HG03354 (cell line): ENCODE measurements at regions not wholly inside any gene's neighbourhood (a gene's known extent, or its start where the extent isn't known, plus 50 kb on each side); places are given as distances from the start of the nearest gene placed in this dataset.

Experiments used
- ATAC-seq: cut with Tn5 transposase; IDR thresholded peaks from one replicate; pipeline ENCODE4 v1.9.1; 2021; ENCODE audit warnings: mild to moderate bottlenecking; ENCODE audit not compliant: unreplicated experiment, poor library complexity, severe bottlenecking

DNA sequence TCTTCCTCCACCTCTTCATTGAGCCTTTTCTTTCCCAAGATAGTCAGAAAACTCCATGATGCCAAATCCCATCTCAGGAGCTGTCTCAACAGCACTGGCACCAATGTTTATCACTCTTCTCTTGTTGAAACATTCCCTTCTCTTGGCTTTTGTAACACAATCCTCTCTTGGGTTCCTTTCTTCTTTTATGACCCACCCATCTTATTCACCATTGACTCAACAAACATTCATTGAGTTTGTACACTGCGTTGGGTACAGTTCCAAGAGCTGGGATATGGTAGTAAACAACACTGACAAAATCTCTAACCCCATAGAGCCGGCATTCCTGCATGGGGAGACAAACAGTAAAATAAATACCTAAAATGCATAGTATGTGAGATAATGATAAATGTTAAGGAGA lies 577.5 kb downstream of the INHBA start:
- no peak for ATAC-seq

DNA sequence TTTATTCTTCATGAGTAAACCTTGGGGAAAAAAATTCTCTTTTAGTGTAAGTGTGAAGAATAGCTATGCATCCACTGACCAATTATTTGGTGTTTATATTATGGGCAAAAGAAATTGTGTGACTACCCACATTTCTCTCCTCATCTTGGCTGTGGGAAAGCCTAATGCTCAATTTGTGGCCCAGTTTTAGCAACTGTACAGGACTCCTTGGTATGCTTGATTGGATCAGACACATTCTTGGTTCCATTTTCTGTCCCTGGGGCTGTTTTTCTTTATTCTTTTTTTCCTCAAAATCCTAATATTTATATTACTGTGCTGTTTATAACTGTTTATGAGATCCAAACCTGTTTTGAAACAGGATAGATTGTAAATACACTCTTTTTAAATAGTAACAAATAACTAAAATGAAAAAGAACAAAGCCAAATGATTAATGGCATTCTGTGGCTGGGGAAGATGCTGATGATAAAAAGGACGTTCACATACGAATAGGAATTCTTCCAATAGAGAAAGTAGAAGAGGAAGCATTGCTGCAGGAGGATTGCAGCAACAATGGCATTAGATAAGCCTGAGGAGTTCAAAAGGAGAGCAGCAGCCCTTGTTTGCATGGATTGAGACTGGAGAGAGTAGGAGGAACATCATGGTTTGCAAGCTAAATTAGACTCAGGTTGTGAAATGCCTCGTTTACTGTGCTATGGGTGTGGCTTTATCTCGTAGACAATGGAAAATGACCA lies 580.5 kb downstream of the INHBA start:
- no peak for ATAC-seq

- ATAC-seq = no peak
These were observed 581.7 kb downstream of the INHBA start for GRCh38 chr7:41121228-41121627.

DNA sequence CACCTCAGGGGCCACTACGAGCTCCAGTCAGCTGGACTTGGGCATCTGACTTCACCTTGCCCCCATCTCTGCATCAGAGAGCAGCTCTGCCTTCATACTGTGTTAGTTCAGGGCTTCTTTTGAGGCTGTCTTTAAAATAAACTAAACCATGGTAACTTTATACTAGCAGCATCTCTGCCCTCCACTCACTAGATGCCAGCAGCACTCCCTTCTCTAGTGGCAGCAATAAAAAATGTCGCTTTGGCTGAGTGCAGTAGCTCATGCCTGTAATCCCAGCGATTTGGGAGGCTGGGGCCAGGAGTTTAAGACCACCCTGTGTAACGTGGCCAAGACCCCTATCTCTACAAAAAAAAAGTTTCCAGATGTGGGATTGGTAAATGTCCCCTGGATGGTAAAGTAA lies 584.4 kb downstream of the INHBA start:
- ATAC-seq = no peak

GRCh38 chr7:41117431-41117830 lies 585.5 kb downstream of the INHBA start:
- ATAC-seq = no peak

DNA sequence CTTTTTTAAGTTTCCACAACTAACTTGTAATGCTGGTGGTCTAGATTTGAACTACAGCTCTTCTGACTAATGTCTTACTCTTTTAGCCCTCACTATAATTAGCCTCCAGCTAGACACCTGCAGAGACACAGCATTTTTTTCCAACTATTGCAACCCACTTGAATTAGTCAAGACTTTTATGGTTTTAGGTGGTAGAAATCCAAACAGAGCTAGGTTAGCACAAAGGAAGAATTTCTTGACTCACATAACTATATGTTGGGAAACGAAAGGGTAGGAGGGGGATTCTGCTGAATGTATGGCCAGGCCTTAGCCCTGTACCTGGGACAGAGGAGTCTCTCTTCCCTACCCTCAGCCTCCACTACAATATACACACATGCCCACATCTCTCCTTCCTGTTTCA lies 586.1 kb downstream of the INHBA start:
- no peak for ATAC-seq

GRCh38 chr7:41116337-41116736 lies 586.6 kb downstream of the INHBA start:
- no peak for ATAC-seq

DNA sequence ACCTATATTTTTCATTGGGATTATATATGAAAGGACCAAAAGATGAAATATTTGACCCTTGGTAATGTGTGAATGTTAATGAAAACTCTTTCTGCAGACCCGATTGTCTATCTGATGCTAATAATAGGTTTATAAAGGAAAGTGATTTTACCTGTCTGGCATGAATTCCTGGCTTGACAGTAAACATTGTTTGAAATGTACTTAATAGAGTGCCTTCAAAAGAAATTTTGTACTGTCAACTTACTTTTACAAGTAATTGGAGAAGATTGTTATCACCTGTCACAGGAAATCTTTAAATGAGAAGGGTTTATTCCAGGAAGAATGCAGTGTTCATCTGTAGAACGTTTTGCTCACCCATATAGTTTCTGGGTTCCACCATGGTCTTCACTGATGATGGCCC lies 588.2 kb downstream of the INHBA start:
- no peak for ATAC-seq

DNA sequence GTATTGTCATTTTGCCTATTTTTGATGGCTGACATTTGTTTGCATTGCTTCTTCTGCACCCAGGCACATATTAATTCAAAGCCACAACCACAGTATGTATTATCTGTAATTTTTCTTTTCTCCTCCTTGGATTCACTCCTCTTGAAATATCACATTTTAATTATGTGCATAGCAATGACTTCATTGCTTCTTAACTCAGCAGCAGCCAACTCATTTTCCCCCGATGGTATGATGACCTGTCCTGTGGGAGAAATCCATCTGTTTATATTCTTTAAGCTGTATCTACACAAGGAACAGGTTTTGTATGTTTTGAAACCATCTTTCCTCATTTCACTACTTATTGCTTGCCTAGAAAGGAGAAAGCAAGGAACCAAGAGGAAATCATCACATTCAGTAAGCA lies 588.8 kb downstream of the INHBA start:
- no peak for ATAC-seq

GRCh38 chr7:41113719-41114118 lies 589.2 kb downstream of the INHBA start:
- no peak for ATAC-seq

DNA sequence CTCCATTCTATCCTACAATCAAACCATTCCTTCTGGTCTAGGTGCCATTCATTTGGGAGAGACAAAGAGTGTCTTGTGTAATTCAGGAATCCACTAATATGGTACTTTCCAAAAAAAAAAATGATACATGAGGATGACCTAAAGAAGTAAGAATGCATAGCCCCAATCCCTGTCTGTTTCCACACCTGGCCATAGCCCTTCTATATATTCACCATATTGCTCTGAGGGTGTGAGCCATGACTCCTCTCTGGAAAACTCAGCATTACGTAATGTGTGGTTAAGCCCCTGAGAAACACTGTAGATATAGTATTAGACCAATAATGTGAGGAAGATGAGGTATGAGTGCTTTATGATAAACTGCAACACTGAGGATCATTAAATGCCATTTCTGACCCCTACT lies 592.7 kb downstream of the INHBA start:
- ATAC-seq = no peak

DNA sequence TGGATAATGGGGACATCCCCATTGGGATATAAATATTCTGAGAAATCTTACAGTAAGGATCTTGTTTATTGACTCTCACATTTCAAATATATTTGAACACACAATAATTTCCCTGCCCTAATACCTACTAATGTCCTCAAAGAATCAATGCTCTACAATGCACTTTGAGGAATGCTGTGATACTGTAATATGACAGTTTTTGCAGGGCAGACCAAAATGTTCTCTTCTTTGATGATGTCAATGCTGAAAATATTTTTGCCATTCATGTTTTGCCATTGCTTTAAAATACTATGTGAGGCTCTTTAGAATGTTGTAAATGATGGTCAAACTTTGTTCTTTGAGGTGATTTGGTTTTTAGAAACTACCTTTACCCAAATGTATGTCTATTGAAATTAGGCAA lies 594.1 kb downstream of the INHBA start:
- no peak for ATAC-seq

DNA sequence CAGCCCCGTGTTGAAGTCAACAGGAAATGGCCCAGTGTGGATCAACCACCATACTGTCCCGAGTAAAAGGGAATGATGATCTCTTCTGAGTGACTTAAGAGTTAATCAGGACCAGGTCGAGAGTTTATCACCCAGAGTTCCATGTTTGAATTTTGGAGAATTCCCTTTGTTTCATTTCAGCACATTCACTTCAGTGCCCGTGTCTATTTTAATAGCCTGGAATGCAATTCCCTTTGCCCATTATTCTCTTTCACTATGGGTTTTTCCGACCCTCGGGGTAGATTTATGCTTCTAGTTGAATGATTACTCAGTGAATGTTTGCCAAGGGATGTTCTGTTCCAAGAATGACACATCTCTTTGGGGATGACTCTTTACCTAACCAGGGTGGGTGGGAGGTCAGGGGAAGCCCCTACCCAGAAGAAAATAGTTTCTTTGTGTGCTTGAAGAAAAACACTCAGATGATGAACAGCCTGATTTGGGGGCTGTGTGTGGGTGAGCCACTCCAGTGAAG lies 594.9 kb downstream of the INHBA start:
- peak; percentile 47 for ATAC-seq

- ATAC-seq = no peak
These were observed 595.5 kb downstream of the INHBA start for GRCh38 chr7:41107330-41107937.

DNA sequence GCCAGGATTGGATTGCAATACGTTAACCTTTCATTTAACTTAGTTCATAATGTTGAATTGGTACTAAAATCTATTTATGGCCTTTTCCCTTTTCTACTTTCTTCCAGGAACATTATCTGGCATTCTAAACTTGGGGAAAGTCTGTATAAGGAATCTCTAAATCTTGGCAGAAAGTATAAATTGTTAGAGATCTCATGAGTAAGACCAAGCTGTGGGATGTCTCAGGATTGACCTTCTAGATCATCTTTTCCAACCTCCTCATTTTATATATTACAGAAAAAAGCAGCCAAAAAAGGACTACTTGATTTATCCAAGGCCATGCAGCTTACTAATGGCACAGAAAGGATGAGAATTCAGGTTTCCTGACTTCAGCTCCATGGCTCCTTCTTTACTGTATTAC lies 598.3 kb downstream of the INHBA start:
- ATAC-seq = no peak

GRCh38 chr7:41103331-41103730 lies 599.6 kb downstream of the INHBA start:
- ATAC-seq = peak; percentile 53

- ATAC-seq = no peak
These were observed 604.0 kb downstream of the INHBA start for GRCh38 chr7:41098846-41099245.

GRCh38 chr7:41098402-41098801 lies 604.5 kb downstream of the INHBA start:
- no peak for ATAC-seq

DNA sequence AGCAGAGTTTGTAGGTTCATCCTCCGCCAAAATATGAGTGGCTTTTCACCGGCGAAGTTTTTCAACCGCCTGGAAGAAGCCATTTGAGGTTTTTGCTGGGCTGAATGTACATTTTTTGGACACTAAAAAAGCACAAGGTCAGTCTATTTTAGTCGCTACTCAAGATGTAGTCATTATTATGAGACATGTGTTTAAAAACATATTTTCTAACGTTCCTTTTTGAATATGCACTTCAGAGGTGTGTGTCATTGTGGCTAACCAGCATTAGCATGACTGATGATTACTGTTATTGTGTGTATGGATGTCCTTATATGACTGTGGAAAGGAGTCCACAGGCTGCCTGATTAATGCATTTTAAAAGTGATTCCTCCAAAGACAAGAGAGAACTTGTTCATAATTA lies 605.4 kb downstream of the INHBA start:
- ATAC-seq = no peak

DNA sequence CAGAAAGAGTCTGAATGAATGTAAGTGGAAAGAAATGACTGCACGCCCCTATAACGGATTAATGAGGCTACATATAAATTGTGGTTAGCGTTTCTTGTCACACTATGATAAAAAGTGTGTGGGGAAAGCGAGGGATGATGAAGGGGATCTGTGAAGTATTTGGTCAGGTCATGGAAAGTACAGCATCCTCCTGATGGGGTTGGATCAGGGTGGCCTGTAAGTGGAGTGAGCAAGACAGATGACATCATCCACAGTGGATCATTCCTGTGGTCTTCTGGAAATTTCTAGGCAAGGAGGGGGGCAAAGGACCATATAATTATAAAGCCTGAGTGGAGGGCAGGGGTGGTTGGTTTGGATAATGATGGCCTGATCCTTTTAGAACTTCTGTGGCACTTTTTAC lies 606.0 kb downstream of the INHBA start:
- ATAC-seq = no peak

GRCh38 chr7:41093141-41093540 lies 609.7 kb downstream of the INHBA start:
- no peak for ATAC-seq

GRCh38 chr7:41085244-41085643 lies 617.6 kb downstream of the INHBA start:
- no peak for ATAC-seq
